HG02938 (cell line): ENCODE measurements at regions not wholly inside any gene's neighbourhood (a gene's known extent, or its start where the extent isn't known, plus 50 kb on each side); places are given as distances from the start of the nearest gene placed in this dataset.

Experiments used
- ATAC-seq: cut with Tn5 transposase; IDR thresholded peaks from one replicate; pipeline ENCODE4 v1.9.1; 2021; ENCODE audit warnings: mild to moderate bottlenecking, moderate library complexity; ENCODE audit not compliant: unreplicated experiment

DNA sequence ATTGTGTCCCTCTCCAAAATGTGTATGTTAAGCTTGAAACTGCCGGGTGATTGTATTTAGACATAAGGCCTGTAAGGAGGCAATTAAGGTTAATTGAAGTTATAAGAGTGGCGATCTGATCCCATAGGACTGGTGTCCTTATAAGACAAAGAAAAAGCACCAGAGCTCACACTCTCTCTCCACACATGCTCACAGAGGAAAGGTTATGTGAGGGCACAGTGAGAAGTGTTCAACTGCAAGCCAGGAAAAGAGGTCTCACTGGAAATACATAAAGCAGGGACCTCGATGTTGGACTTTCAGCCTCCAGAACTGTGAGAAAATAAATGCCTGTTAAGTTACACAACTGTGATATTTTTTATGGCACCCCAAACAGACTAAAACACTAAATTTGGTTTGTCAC, 1233.8 kb upstream of the CNTN5 start:
- no peak for ATAC-seq

DNA sequence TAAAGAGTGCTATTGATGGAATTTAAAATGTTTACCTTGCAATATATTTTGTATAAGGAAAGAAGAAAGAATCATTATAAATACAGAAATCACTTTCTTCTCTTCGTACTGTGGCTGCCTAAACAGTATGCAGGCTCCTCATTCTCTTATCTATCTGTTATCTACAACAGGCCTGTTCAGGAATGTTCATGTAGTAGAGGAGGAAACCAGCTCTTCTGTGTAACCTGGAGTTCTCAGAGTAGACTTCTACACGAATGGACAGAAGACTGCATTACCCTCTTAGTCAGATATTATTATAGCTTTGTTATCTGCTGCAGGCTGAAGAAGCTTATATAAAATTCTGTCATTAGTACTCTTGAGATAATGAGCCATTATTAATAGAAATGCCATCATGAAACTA, 1225.9 kb upstream of the CNTN5 start:
- no peak for ATAC-seq

DNA sequence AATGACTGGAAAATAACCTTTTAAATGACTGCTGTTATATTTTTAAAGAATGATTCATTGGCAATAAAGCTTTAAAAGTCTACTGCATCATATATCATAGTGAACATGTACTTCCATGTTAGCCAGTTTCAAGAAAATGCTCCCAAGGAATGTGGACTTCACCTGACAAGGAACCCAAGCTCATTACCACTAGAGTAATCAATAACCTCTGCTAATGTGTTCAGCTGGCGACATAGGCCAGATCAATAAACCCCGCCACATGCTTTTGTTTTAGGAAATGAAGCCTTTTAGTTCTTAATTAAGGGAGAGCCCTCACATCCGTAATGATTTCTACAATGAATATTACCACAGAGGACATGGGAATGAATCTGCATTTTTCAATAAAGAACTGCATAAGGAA, 1219.9 kb upstream of the CNTN5 start:
- no peak for ATAC-seq

DNA sequence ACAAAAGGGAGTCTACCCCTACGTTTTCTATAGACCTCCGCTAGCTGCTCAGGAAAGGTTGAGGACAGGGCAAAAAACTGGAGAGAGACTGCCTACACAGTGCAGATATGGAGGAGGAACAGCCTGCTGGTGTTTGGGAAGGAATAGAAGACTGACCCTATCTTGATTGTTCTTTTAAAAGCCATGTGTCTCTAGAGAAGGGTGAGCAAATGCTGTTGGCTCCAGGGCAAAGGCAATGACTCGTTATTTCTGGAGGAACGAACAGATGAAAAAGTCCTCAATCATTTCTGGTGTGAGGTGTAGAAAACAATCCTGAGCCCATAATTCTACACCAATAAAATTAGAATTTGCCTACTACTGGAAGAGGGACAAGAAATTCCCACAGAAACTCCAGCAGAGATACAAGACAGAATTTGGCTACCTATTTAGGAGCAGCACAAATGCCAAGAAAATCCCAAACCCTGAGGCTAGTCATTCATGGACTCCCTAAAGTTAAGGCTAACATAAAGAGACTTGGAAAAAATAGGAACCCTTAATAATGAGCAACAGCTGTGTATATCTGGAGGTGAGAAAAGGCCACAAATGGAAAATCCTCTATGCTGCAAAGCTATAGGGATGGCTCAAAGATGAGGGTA, 1206.3 kb upstream of the CNTN5 start:
- no peak for ATAC-seq

DNA sequence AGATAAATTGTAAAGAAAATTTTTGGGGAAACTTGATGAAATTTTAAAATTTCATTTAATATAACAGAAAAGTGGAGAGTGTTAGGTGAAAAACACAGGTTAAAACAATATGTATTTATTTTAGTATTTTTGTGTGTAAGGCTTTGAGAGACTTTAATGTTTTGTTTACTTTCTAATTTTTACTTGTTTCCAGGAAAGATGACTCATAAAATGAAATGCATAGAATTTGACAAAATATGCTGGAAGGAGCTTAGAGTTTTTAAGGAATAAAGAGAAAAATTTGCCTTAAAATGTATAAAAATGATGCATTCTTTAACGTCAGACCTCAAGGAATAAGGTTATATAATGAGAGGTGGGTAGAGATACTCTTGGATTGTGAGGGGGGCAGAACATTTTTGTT, 1205.1 kb upstream of the CNTN5 start:
- no peak for ATAC-seq

- no peak for ATAC-seq
These were observed 1188.3 kb upstream of the CNTN5 start for GRCh38 chr11:97832451-97832850.

DNA sequence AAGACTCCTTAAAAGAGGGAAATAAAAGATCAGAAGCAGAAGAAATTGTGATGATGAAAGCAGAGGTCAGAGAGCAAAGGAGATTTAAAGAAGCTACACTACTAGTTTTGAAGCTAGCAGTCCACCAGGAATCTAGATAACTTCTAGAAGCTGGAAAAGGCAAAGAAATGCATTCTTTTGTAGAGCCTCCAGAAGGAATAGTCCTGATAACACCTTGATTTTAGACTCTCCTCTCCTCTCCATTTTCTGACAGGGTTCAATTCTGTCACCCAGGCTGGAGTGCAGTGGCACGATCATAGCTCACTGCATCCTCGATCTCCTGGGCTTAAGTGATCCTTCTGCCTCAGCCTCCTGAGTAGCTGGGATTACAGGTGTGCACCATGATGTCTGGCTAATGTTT, 1187.3 kb upstream of the CNTN5 start:
- ATAC-seq: no peak

GRCh38 chr11:97844016-97844415, 1176.7 kb upstream of the CNTN5 start:
- no peak for ATAC-seq

DNA sequence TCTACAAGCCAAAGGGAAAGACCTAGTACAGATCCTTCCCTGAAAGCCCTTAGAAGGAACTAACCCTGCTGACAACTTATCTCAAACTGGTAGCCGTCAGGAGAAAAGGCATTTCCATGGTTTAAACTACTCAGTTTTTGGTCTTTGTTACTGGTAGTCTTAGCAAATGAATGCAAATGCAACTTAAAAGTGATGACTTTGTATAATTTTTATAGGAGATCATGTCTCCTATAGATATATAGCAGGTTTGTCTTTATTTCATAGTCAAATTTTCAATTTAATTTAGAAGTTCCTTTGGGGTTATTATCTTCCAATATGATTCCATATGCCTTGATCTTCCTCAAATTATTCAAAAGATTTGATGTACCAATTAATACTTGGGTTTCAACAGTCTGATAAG, 1173.0 kb upstream of the CNTN5 start:
- ATAC-seq: no peak

DNA sequence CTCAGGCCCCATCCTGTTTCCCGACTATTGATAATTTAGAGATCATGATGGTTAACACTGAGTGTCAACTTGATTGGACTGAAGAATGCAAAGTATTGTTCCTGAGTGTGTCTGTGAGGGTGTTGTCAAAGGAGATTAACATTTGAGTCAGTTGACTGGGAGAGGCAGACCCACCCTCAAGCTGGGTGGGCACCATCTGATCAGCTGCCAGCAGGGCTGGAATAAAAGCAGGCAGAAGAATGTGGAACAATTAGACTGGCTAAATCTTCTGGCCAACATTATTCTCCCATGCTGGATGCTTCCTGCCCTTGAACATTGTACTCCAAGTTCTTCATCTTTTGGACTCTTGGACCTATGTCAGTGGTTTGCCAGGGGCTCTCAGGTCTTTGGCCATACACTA, 1170.0 kb upstream of the CNTN5 start:
- ATAC-seq: no peak

- ATAC-seq: no peak
These were observed 1166.4 kb upstream of the CNTN5 start for GRCh38 chr11:97854357-97854756.

DNA sequence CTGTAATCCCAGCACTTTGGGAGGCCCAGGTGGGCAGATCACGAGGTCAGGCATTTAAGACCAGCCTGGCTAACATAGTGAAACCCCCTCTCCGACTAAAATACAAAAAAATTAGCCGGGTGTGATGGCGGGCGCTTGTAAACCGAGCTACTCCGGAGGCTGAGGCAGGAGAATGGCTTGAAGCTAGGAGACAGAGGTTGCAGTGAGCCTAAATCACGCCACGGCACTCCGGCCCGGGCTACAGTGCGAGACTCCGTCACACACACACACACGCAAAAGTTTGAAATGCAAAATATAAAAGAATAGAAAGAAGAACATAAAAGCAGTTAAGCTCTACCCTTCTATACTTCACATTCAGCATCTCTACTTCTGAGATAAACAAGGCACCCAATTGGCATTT, 1165.9 kb upstream of the CNTN5 start:
- ATAC-seq: no peak

DNA sequence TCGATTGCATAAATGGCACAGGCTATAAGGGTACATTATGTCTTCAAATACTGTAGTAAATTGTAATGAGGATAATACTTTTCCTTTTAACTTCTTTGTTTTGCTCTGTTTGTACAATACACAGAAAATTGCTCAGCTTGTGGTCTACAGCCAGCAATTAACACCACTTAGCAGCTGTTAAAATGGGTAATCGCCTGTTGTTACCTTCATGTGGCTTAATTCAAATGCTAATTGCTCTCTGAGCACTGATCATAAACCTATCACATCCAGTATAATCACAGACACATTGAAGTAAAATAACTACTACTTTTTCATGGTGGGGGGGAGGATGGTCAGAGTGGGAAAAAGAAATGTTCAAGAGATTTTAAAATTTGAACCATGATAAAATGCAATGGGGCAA, 1164.1 kb upstream of the CNTN5 start:
- ATAC-seq: no peak

DNA sequence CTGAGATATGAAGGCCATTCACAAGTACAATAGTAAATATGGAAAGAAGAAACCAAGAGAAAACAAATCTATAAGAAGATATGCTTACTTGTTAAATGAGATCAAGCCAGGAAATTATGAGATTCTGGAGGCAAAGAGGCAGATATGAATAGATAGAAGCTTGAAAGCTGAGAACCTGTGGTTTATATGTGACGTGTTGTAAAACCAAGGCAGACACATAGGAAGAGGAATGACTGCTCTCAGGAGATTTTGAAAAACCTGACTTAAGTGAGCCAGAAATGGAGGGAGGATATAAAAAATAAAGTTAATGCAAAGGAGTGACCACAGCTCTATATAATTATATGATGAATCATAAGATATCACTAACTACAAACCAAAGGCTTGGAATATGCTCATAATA, 1160.5 kb upstream of the CNTN5 start:
- no peak for ATAC-seq

DNA sequence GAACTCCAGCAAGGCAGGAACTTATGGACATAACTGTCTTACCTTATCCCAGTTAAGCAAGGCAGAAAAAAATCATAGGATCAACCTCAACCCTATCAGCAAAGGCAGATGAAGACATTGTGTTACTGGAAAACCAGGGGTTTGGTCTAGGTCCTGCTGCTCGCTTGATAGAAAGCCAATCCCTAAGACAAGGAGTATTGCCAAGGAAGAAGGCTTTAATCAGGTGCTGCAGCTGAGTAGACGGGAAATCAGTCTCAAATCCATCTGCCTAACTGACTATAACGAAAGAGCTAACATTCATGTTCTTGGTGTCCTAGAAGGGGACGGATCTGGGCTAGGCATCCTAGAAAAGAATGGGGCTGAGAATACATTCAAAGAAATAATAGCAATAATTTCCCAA, 1158.7 kb upstream of the CNTN5 start:
- no peak for ATAC-seq

- no peak for ATAC-seq
These were observed 1155.2 kb upstream of the CNTN5 start for GRCh38 chr11:97865424-97866012.

DNA sequence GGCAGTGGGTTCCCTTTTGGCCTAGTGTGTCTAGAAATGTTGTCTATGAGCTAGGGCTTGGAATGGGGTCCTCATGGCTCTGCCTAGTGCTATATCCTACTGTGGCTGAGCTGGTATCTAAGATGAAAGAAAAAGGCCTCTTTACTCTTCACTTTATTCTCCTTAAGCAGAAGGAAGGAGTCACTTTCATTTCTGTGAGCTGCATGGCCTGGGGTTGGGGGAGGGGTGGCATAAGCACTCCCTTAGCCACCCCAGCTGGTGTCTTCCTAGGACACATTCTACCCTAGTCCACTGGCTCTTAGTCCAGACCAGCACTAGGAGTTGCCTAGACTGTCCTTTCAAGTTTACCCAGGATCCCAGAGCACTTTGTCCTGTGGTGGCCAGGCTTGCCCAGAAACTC, 1148.9 kb upstream of the CNTN5 start:
- no peak for ATAC-seq

DNA sequence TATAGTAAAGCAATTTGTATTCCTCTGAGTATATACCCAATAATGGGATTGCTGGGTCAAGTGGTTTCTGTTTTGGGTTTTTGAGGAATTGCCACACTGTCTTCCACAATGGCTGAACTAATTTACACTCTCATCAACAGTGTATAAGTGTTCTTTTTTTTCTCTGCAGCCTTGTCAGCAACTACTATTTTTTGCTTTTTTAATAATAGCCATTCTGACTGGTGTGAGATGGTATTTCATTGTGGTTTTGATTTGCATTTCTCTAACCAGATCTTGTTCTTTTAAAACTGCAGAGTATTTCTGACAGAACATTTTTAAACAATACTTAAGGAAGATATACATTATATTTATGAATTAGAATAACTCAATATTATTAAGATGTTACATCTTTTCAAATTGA, 1140.5 kb upstream of the CNTN5 start:
- no peak for ATAC-seq

DNA sequence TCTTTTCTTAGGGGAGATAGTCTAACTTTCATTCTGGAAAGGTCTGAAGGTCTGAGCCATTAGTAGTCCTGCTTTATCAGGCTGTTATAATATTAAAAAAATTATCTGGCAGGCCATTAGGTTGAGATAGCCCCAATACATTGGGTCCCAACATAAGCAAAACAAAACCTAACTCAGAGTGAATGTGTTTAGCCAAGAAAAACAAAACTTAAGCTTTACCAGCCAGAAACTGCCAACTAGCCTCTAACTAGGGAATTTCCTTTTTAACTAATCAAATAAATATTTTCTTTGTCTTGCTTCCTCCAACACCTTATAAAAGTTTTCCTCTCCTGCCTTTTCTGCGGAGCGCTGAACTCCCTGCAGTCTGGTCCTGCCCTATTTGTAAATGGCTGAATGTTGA, 1137.7 kb upstream of the CNTN5 start:
- no peak for ATAC-seq

DNA sequence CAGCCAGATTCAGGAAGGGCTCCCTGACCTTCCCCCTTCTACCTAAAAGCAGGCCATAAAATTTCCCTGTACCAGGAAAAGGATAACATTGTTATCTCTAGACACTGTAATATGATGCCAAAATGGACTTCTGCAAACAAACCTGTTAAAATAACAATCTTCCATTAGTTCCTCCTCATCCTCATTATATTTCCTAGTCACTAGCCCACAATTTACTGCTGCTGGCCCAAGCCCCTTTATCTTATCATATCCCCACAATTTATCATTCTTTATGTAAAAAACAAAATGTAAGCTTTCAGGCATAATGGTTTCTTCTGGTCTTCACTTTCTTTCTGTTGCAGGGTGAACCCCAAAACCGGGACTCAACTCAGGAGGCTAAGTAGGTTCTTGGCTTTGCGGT, 1132.1 kb upstream of the CNTN5 start:
- ATAC-seq: no peak

- no peak for ATAC-seq
These were observed 1130.3 kb upstream of the CNTN5 start for GRCh38 chr11:97890466-97890865.

- no peak for ATAC-seq
These were observed 1127.1 kb upstream of the CNTN5 start for GRCh38 chr11:97893612-97894011.

DNA sequence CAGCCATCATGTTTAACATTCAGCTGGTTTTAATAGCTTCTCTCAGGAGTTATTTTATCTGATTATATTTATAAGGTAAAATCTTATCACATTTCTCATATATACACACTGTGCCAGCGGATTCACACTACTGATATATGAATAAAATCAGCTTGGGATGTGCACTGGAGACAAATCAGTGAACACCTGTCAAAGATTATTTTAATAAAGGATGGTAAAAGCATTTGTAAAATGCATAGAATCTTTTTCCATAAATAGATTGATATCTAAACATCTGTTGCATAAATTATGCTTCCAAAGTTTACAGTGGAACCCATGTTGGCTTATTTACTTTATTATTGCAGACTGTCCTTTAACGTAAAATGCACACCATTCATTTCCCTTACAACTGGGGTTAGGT, 1125.8 kb upstream of the CNTN5 start:
- ATAC-seq: no peak
